ENCODE measurements at regions not wholly inside any gene's neighbourhood (a gene's known extent, or its start where the extent isn't known, plus 50 kb on each side); places are given as distances from the start of the nearest gene placed in this dataset.

- no peak for TF ChIP-seq POLR2A (IDR thresholded peaks at IDR 0.05)
- TF ChIP-seq CTCF (IDR thresholded peaks at IDR 0.05), result no peak
- no peak for TF ChIP-seq POLR2AphosphoS5 (IDR thresholded peaks at IDR 0.05)
Observed at GRCh38 chr10:29208845-29209244, 80.0 kb upstream of the LYZL1 start.
